GM06990 (cell line): ENCODE measurements at regions not wholly inside any gene's neighbourhood (a gene's known extent, or its start where the extent isn't known, plus 50 kb on each side); places are given as distances from the start of the nearest gene placed in this dataset.

Source experiments
- DNase-seq: peaks from one replicate; pipeline ENCODE4 v3.0.0-alpha.2; 2011; ENCODE audit not compliant: insufficient read length; ENCODE audit errors: extremely low read depth
- H3K27me3 ChIP-seq: replicated peaks from 2 replicates; pipeline ENCODE4 v1.6.0; 2011; ENCODE audit warnings: low read length; ENCODE audit not compliant: control insufficient read depth, insufficient read depth
- H3K36me3 ChIP-seq: 2 replicates; pipeline ENCODE4 v1.5.1; 2011; ENCODE audit warnings: low read length; ENCODE audit not compliant: control insufficient read depth, insufficient read depth
- H3K4me3 ChIP-seq: replicated peaks from 2 replicates; pipeline ENCODE4 v1.5.1; 2011; ENCODE audit warnings: low read depth, mild to moderate bottlenecking, control low read depth, low read length
- CTCF ChIP-seq: IDR thresholded peaks from 2 replicates; pipeline ENCODE4 v1.5.1; 2011; ENCODE audit warnings: low read length, control low read depth, mild to moderate bottlenecking, inconsistent platforms; ENCODE audit not compliant: insufficient read depth, poor library complexity, severe bottlenecking

GRCh38 chr4:162644346-162644745, 480.5 kb upstream of the FSTL5 start:
- Histone ChIP-seq H3K27me3 (no peaks in the 10 kb centered on the region), H3K36me3 (no peaks in the 10 kb centered on the region), H3K4me3 (no peak overlapping the region)
- DNase-seq, result no peak
- no peak for TF ChIP-seq CTCF

GRCh38 chr4:162640152-162640551, 476.4 kb upstream of the FSTL5 start:
- H3K36me3 ChIP-seq, result no peaks in the 10 kb centered on the region
- H3K4me3 ChIP-seq, result no peak overlapping the region
- no peaks in the 10 kb centered on the region for H3K27me3 ChIP-seq
- DNase-seq, result no peak
- no peak for TF ChIP-seq CTCF

- Histone ChIP-seq H3K4me3 (no peak overlapping the region), H3K36me3 (no peaks in the 10 kb centered on the region), H3K27me3 (no peaks in the 10 kb centered on the region)
- no peak for TF ChIP-seq CTCF
- no peak for DNase-seq
Observed at GRCh38 chr4:162634390-162634789, 470.6 kb upstream of the FSTL5 start.

- H3K36me3 ChIP-seq, result no peaks in the 10 kb centered on the region
- no peak for TF ChIP-seq CTCF
- DNase-seq, result no peak
- H3K27me3 ChIP-seq, result no peaks in the 10 kb centered on the region
- H3K4me3 ChIP-seq, result no peak overlapping the region
Observed at GRCh38 chr4:162622664-162623063, 458.9 kb upstream of the FSTL5 start.

- Histone ChIP-seq H3K27me3 (no peaks in the 10 kb centered on the region), H3K36me3 (no peaks in the 10 kb centered on the region), H3K4me3 (no peak overlapping the region)
- no peak for TF ChIP-seq CTCF
- DNase-seq, result no peak
Observed at GRCh38 chr4:162610116-162610515, 446.3 kb upstream of the FSTL5 start.

GRCh38 chr4:162586266-162586665, 422.5 kb upstream of the FSTL5 start:
- Histone ChIP-seq H3K27me3 (no peaks in the 10 kb centered on the region), H3K4me3 (no peak overlapping the region), H3K36me3 (no peaks in the 10 kb centered on the region)
- TF ChIP-seq CTCF, result no peak
- no peak for DNase-seq
